WTC11 (cell line): ENCODE measurements at regions not wholly inside any gene's neighbourhood (a gene's known extent, or its start where the extent isn't known, plus 50 kb on each side); places are given as distances from the start of the nearest gene placed in this dataset.

Source experiments
- CTCF ChIP-seq: fragments of 200-600 bp; IDR thresholded peaks from 2 replicates; pipeline ENCODE4 v1.8.0; 2022; ENCODE audit warnings: antibody characterized with exemption
- E2F5 ChIP-seq: sonication (generic); formaldehyde crosslinking; IDR thresholded peaks from 2 replicates; pipeline ENCODE4 v1.8.1; 2022; ENCODE audit warnings: mild to moderate bottlenecking, moderate library complexity, missing genetic modification reagents
- ELF4 ChIP-seq: sonication (generic); formaldehyde crosslinking; IDR thresholded peaks from 2 replicates; pipeline ENCODE4 v1.8.1; 2022; ENCODE audit warnings: low read depth, mild to moderate bottlenecking, moderate library complexity, missing genetic modification reagents
- GRHL2 ChIP-seq: fragments of 250-450 bp; sonication (Bioruptor Pico); IDR thresholded peaks from 2 replicates; pipeline ENCODE4 v1.8.0; 2022; ENCODE audit warnings: mild to moderate bottlenecking, moderate library complexity; ENCODE audit not compliant: insufficient replicate concordance, severe bottlenecking
- HMGXB4 ChIP-seq: sonication (generic); formaldehyde crosslinking; IDR thresholded peaks from 2 replicates; pipeline ENCODE4 v1.8.1; 2023; ENCODE audit warnings: mild to moderate bottlenecking, moderate library complexity, missing genetic modification reagents
- JAZF1 ChIP-seq: fragments of 250-450 bp; sonication (Bioruptor Pico); IDR thresholded peaks from 2 replicates; pipeline ENCODE4 v1.9.0; 2021; ENCODE audit warnings: moderate library complexity, mild to moderate bottlenecking, inconsistent platforms
- KAT7 ChIP-seq: sonication (generic); formaldehyde crosslinking; IDR thresholded peaks from 2 replicates; pipeline ENCODE4 v1.8.1; 2023; ENCODE audit warnings: missing genetic modification reagents, mild to moderate bottlenecking, borderline replicate concordance
- NFE2L1 ChIP-seq: sonication (generic); formaldehyde crosslinking; IDR thresholded peaks from 2 replicates; pipeline ENCODE4 v1.8.1; 2023; ENCODE audit warnings: missing genetic modification reagents
- RORB ChIP-seq: fragments of 250-450 bp; sonication (Bioruptor Pico); IDR thresholded peaks from 2 replicates; pipeline ENCODE4 v1.9.0; 2021; ENCODE audit warnings: mild to moderate bottlenecking
- SMAD3 ChIP-seq: sonication (generic); formaldehyde crosslinking; IDR thresholded peaks from 2 replicates; pipeline ENCODE4 v1.8.0; 2022; ENCODE audit warnings: missing genetic modification reagents, mild to moderate bottlenecking, borderline replicate concordance
- SMAD4 ChIP-seq: sonication (generic); formaldehyde crosslinking; IDR thresholded peaks from 2 replicates; pipeline ENCODE4 v1.8.0; 2022; ENCODE audit warnings: mild to moderate bottlenecking, missing genetic modification reagents
- ZBTB43 ChIP-seq: sonication (generic); formaldehyde crosslinking; IDR thresholded peaks from 2 replicates; pipeline ENCODE4 v1.8.1; 2023; ENCODE audit warnings: mild to moderate bottlenecking, missing genetic modification reagents
- ZNF263 ChIP-seq: sonication (generic); formaldehyde crosslinking; IDR thresholded peaks from 2 replicates; pipeline ENCODE4 v1.8.1; 2022; ENCODE audit warnings: low read depth, mild to moderate bottlenecking, moderate library complexity, missing genetic modification reagents
- ZNF281 ChIP-seq: sonication (generic); formaldehyde crosslinking; IDR thresholded peaks from 2 replicates; pipeline ENCODE4 v1.8.0; 2023; ENCODE audit warnings: mild to moderate bottlenecking, missing genetic modification reagents

GRCh38 chr1:94709891-94710581, 110.1 kb upstream of the SLC44A3 start:
- TF ChIP-seq RORB (CRISPR knock-in tag) (no peak), CTCF (no peak), ELF4 (CRISPR knock-in tag) (no peak), SMAD3 (CRISPR knock-in tag) (no peak), KAT7 (no peak), ZBTB43 (no peak), GRHL2 (CRISPR knock-in tag) (no peak), NFE2L1 (CRISPR knock-in tag) (no peak), ZNF263 (CRISPR knock-in tag) (no peak), SMAD4 (no peak), E2F5 (CRISPR knock-in tag) (no peak), JAZF1 (CRISPR knock-in tag) (no peak), ZNF281 (CRISPR knock-in tag) (no peak), HMGXB4 (no peak)
